ENCODE measurements at regions not wholly inside any gene's neighbourhood (a gene's known extent, or its start where the extent isn't known, plus 50 kb on each side); places are given as distances from the start of the nearest gene placed in this dataset.

GRCh38 chr2:60320724-60321123 is 232.7 kb downstream of the BCL11A start:
- Histone ChIP-seq H3K36me3 (ENCODE audit: low read depth) (no peaks in the 10 kb centered on the region), H3K4me3 (no peak overlapping the region), H3K9me3 (no peaks in the 10 kb centered on the region), H3K4me1 (ENCODE audit: low read depth) (no peaks in the 10 kb centered on the region)
- intact Hi-C loops (cut with DNase I, micrococcal nuclease) = no loop called here
- no peak for TF ChIP-seq CTCF (IDR thresholded peaks at IDR 0.05)
- ATAC-seq (no peak), DNase-seq (no peak)

GRCh38 chr2:60319031-60319547 is 234.4 kb downstream of the BCL11A start:
- ATAC-seq (no peak), DNase-seq (no peak)
- Histone ChIP-seq H3K4me3 (no peak overlapping the region), H3K4me1 (ENCODE audit: low read depth) (no peaks in the 10 kb centered on the region), H3K36me3 (ENCODE audit: low read depth) (no peaks in the 10 kb centered on the region), H3K9me3 (no peaks in the 10 kb centered on the region)
- TF ChIP-seq CTCF (IDR thresholded peaks at IDR 0.05) = no peak
- intact Hi-C loops (cut with DNase I, micrococcal nuclease) = no loop called here

- DNase-seq = no peak
- Histone ChIP-seq H3K4me1 (ENCODE audit: low read depth) (no peaks in the 10 kb centered on the region), H3K4me3 (no peak overlapping the region), H3K36me3 (ENCODE audit: low read depth) (no peaks in the 10 kb centered on the region), H3K9me3 (no peaks in the 10 kb centered on the region)
- ATAC-seq = no peak
- intact Hi-C loops (cut with DNase I, micrococcal nuclease) = no loop called here
- no peak for TF ChIP-seq CTCF (IDR thresholded peaks at IDR 0.05)
These were observed 234.9 kb downstream of the BCL11A start for GRCh38 chr2:60318544-60318943.

- Histone ChIP-seq H3K9me3 (no peaks in the 10 kb centered on the region), H3K36me3 (ENCODE audit: low read depth) (no peaks in the 10 kb centered on the region), H3K4me1 (ENCODE audit: low read depth) (no peaks in the 10 kb centered on the region), H3K4me3 (no peak overlapping the region)
- intact Hi-C loops (cut with DNase I, micrococcal nuclease) = no loop called here
- no peak for DNase-seq
- peak; percentile 33 for ATAC-seq
- TF ChIP-seq CTCF (IDR thresholded peaks at IDR 0.05) = no peak
These were observed 235.6 kb downstream of the BCL11A start for GRCh38 chr2:60317844-60318243.

GRCh38 chr2:60317034-60317386 is 236.4 kb downstream of the BCL11A start:
- intact Hi-C loops (cut with DNase I, micrococcal nuclease) = no loop called here
- no peak for ATAC-seq

More at GRCh38 chr2:60317034-60317386, 236.4 kb downstream of the BCL11A start:
- H3K4me3 ChIP-seq = no peak overlapping the region
- DNase-seq = no peak
- no peaks in the 10 kb centered on the region for H3K4me1 ChIP-seq (ENCODE audit: low read depth)
- H3K9me3 ChIP-seq = no peaks in the 10 kb centered on the region
- no peak for TF ChIP-seq CTCF (IDR thresholded peaks at IDR 0.05)
- H3K36me3 ChIP-seq (ENCODE audit: low read depth) = no peaks in the 10 kb centered on the region
